Stimulated activated effector memory CD8-positive, alpha-beta T cell treated with anti-CD3 and anti-CD28 coated beads, Interleukin-12 subunit alpha, Interleukin-12 subunit beta, amount 100 ng/mL, for 72 hours (primary cell): ENCODE measurements at regions not wholly inside any gene's neighbourhood (a gene's known extent, or its start where the extent isn't known, plus 50 kb on each side); places are given as distances from the start of the nearest gene placed in this dataset.
A peak's percentile ranks its signal among the peaks of the same experiment; 100 is the strongest.
"Not testable (repeated sequence)": the region's sequence is repeated elsewhere in the genome, so short reads cannot be mapped to it uniquely, and the experiment has no call there.

Experiments
- ATAC-seq: fragments of 150-1000 bp; cut with Tn5 transposase; 2 replicates; pipeline ENCODE4 v1.10.0; 2021
- DNase-seq, 2 donors: peaks; one replicate each; pipeline ENCODE4 v3.0.0; 2021 to 2022; ENCODE audit warnings: low spot score in 2 of 2
- H3K27ac Mint-ChIP-seq: one replicate; pipeline ENCODE4 v1.8.0; 2022; ENCODE audit warnings: mild to moderate bottlenecking, mixed read lengths
- H3K36me3 Mint-ChIP-seq: one replicate; pipeline ENCODE4 v1.8.0; 2022; ENCODE audit warnings: mild to moderate bottlenecking, mixed read lengths
- H3K4me1 Mint-ChIP-seq: one replicate; pipeline ENCODE4 v1.8.0; 2022; ENCODE audit warnings: mixed read lengths
- H3K4me3 Mint-ChIP-seq: one replicate; pipeline ENCODE4 v1.8.0; 2022; ENCODE audit warnings: mild to moderate bottlenecking, mixed read lengths
- H3K9me3 Mint-ChIP-seq: one replicate; pipeline ENCODE4 v1.8.0; 2022; ENCODE audit warnings: mixed read lengths

DNA sequence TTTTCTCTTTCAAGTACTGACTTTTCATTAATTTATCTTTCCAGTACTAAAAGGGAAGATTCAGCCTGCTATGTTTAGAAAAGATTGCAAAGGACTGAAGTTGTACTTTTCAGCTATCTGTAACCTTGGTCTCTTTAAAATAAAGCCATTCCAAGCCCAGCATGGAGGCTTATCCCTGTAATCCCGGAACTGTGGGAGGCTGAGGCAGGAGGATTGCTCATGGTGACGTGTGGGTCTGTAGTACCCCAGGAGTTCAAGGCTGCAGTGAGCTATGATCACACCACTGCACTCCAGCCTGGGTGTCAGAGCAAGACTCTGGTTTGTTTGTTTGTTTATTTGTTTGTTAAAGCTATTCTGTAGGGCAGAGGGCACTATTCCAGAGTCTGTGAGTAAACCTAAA is 50.6 kb upstream of the TMEM170B start:
- ATAC-seq (no peak), DNase-seq (no peak)
- Mint-ChIP-seq H3K4me1 (no peaks in the 10 kb centered on the region), H3K4me3 (no peak overlapping the region), H3K27ac (no peak overlapping the region), H3K9me3 (no peaks in the 10 kb centered on the region), H3K36me3 (no peaks in the 10 kb centered on the region)

DNA sequence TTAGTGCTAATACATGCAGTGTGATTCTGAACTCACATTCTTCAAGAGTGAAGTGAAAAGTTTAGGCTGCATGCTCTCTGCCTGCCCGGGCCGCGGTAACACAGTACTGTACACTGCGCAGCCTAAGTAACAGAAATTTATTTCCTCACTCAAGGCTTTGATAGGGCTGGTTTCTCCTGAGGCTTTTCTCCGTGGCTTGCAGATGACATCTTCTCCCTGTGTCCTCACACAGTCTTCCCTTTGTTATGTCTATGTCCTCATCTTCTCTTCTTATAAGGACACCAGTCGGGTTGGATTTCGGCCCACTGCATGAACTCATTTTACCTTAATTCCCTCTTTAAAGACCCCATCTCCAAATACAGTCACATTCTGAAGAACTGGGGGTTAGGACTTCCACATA is 51.1 kb upstream of the TMEM170B start:
- no peak overlapping the region for H3K4me3 Mint-ChIP-seq
- H3K27ac Mint-ChIP-seq: no peak overlapping the region
- no peaks in the 10 kb centered on the region for H3K4me1 Mint-ChIP-seq
- H3K36me3 Mint-ChIP-seq: no peaks in the 10 kb centered on the region
- DNase-seq: no peak
- H3K9me3 Mint-ChIP-seq: no peaks in the 10 kb centered on the region
- ATAC-seq: no peak

- H3K9me3 Mint-ChIP-seq: no peaks in the 10 kb centered on the region
- ATAC-seq (no peak), DNase-seq (no peak)
- H3K4me3 Mint-ChIP-seq: no peak overlapping the region
- no peaks in the 10 kb centered on the region for H3K36me3 Mint-ChIP-seq
- no peak overlapping the region for H3K27ac Mint-ChIP-seq
- no peaks in the 10 kb centered on the region for H3K4me1 Mint-ChIP-seq
These were observed 51.5 kb upstream of the TMEM170B start for GRCh38 chr6:11486051-11486450.

GRCh38 chr6:11485271-11485670 is 52.3 kb upstream of the TMEM170B start:
- Mint-ChIP-seq H3K4me1 (no peaks in the 10 kb centered on the region), H3K9me3 (no peaks in the 10 kb centered on the region), H3K36me3 (no peaks in the 10 kb centered on the region), H3K4me3 (no peak overlapping the region), H3K27ac (no peak overlapping the region)
- no peak for ATAC-seq
- no peak for DNase-seq

GRCh38 chr6:11484441-11484840 is 53.1 kb upstream of the TMEM170B start:
- H3K36me3 Mint-ChIP-seq: no peaks in the 10 kb centered on the region
- H3K27ac Mint-ChIP-seq: no peak overlapping the region
- no peak overlapping the region for H3K4me3 Mint-ChIP-seq
- ATAC-seq (no peak), DNase-seq (no peak)
- no peaks in the 10 kb centered on the region for H3K9me3 Mint-ChIP-seq
- no peaks in the 10 kb centered on the region for H3K4me1 Mint-ChIP-seq

DNA sequence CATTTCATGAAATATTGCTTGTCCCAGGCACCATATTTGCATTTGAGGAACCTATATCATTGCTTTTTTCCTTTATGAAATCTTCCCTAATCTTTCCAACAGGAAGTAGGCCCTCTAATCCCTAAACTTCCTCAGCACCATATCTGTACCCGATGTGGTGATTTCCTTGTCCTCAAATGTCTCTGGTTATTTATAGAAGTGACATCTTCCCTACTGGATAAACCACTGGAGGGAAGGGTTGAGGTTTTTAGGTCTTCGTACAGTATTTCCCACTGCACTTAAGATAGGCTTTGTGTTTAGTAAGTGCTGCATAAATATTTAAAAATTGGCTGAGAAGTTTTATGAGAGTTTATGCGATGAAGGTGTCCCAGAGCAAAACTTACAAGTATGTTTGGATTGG is 54.9 kb upstream of the TMEM170B start:
- ATAC-seq (no peak), DNase-seq (no peak)
- no peaks in the 10 kb centered on the region for H3K9me3 Mint-ChIP-seq
- no peak overlapping the region for H3K4me3 Mint-ChIP-seq
- no peak overlapping the region for H3K27ac Mint-ChIP-seq
- no peaks in the 10 kb centered on the region for H3K36me3 Mint-ChIP-seq
- H3K4me1 Mint-ChIP-seq: no peaks in the 10 kb centered on the region

GRCh38 chr6:11480541-11480940 is 57.0 kb upstream of the TMEM170B start:
- H3K4me1 Mint-ChIP-seq: no peaks in the 10 kb centered on the region
- no peak for ATAC-seq
- peak overlapping the region; percentile 61 for H3K27ac Mint-ChIP-seq
- H3K36me3 Mint-ChIP-seq: no peaks in the 10 kb centered on the region
- no peaks in the 10 kb centered on the region for H3K9me3 Mint-ChIP-seq
- H3K4me3 Mint-ChIP-seq: no peak overlapping the region
- DNase-seq: peak in 1 of 2 donors; percentile 10

DNA sequence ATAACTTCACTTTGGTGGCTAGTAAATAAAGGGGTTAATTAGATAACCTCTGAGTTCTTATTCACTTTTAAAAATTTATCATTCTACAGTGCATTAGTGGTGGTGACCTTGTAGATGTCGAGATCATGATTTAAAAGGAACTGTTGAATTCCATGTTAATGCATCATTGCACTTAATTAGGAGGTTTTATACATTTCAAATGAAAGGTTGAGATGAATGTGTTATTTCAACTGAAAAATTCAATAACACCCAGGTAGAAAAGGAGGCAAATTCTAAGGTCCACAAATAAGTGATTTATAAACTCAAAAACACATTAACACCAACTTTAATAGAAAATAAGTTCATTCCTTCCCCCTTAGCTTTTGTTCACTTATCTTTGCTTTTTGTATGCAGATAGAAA is 58.3 kb upstream of the TMEM170B start:
- H3K9me3 Mint-ChIP-seq: no peaks in the 10 kb centered on the region
- no peaks in the 10 kb centered on the region for H3K36me3 Mint-ChIP-seq
- H3K4me1 Mint-ChIP-seq: no peaks in the 10 kb centered on the region
- H3K27ac Mint-ChIP-seq: no peak overlapping the region
- H3K4me3 Mint-ChIP-seq: no peak overlapping the region
- DNase-seq (no peak), ATAC-seq (no peak)

- H3K9me3 Mint-ChIP-seq: no peaks in the 10 kb centered on the region
- H3K27ac Mint-ChIP-seq: no peak overlapping the region
- H3K36me3 Mint-ChIP-seq: no peaks in the 10 kb centered on the region
- ATAC-seq: no peak
- H3K4me1 Mint-ChIP-seq: no peaks in the 10 kb centered on the region
- DNase-seq: no peak
- no peak overlapping the region for H3K4me3 Mint-ChIP-seq
These were observed 59.0 kb upstream of the TMEM170B start for GRCh38 chr6:11478586-11478985.

- no peak overlapping the region for H3K27ac Mint-ChIP-seq
- H3K4me3 Mint-ChIP-seq: no peak overlapping the region
- DNase-seq: no peak
- ATAC-seq: no peak
- H3K4me1 Mint-ChIP-seq: no peaks in the 10 kb centered on the region
- H3K9me3 Mint-ChIP-seq: no peaks in the 10 kb centered on the region
- H3K36me3 Mint-ChIP-seq: no peaks in the 10 kb centered on the region
These were observed 62.5 kb upstream of the TMEM170B start for GRCh38 chr6:11475016-11475415.

- DNase-seq (no peak), ATAC-seq (no peak)
- Mint-ChIP-seq H3K9me3 (no peaks in the 10 kb centered on the region), H3K36me3 (no peaks in the 10 kb centered on the region), H3K4me1 (no peaks in the 10 kb centered on the region), H3K27ac (no peak overlapping the region), H3K4me3 (no peak overlapping the region)
These were observed 64.4 kb upstream of the TMEM170B start for GRCh38 chr6:11473008-11473740.

- no peaks in the 10 kb centered on the region for H3K36me3 Mint-ChIP-seq
- no peak overlapping the region for H3K27ac Mint-ChIP-seq
- no peaks in the 10 kb centered on the region for H3K9me3 Mint-ChIP-seq
- H3K4me3 Mint-ChIP-seq: no peak overlapping the region
- H3K4me1 Mint-ChIP-seq: no peaks in the 10 kb centered on the region
- DNase-seq: no peak
- ATAC-seq: no peak
These were observed 66.3 kb upstream of the TMEM170B start for GRCh38 chr6:11471261-11471660.

- ATAC-seq (no peak), DNase-seq (no peak)
- Mint-ChIP-seq H3K9me3 (no peaks in the 10 kb centered on the region), H3K4me1 (no peaks in the 10 kb centered on the region), H3K4me3 (no peak overlapping the region), H3K36me3 (no peaks in the 10 kb centered on the region), H3K27ac (no peak overlapping the region)
These were observed 67.9 kb upstream of the TMEM170B start for GRCh38 chr6:11469684-11470083.

DNA sequence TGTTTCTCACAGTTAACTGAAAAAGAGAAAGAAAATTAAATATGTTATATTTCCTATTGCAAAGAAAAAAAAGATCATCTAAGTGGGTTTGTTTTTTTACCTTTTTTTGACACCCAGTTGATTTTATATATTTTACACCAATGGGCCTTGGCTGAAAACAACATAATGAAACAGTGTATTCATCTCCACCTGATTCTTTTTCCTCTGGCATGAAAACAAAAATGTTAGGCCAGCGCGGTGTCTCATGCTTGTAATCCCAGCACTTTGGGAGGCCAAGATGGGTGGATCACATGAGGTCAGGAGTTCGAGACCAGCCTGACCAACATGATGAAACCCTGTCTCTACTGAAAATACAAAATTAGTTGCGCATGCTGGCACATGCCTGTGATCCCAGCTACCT is 69.3 kb upstream of the TMEM170B start:
- not testable (repeated sequence) for H3K9me3 Mint-ChIP-seq, DNase-seq, H3K27ac Mint-ChIP-seq, H3K4me3 Mint-ChIP-seq, H3K4me1 Mint-ChIP-seq, ATAC-seq, H3K36me3 Mint-ChIP-seq

DNA sequence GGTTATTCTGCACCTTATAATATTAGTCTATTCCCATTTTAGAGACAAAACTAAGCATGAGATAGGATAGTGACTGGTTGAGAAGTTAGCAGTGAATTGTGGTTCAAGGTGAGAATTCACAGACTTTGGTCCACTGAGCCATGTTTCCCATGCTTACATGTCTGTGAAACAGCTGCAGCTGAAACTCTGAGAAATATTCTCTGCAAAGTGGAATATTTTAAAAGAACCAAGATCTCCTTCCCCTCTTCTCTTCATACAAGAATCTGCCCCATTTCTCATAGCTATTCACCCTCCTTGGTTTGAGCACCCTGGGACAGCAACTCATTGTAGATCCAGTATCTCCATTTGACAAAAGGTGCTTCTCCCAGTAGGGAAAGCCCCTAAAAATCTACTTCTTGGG is 70.2 kb upstream of the TMEM170B start:
- Mint-ChIP-seq H3K4me3 (no peak overlapping the region), H3K36me3 (no peaks in the 10 kb centered on the region), H3K9me3 (no peaks in the 10 kb centered on the region), H3K27ac (no peak overlapping the region), H3K4me1 (no peaks in the 10 kb centered on the region)
- ATAC-seq (no peak), DNase-seq (no peak)

GRCh38 chr6:11463398-11463780 is 74.2 kb upstream of the TMEM170B start:
- peaks cover 23% of the 10 kb centered on the region for H3K4me1 Mint-ChIP-seq
- no peak for ATAC-seq
- no peaks in the 10 kb centered on the region for H3K36me3 Mint-ChIP-seq

More at GRCh38 chr6:11463398-11463780, 74.2 kb upstream of the TMEM170B start:
- Mint-ChIP-seq H3K27ac (no peak overlapping the region), H3K4me3 (no peak overlapping the region), H3K9me3 (no peaks in the 10 kb centered on the region)
- DNase-seq: no peak
